K562 (cell line): ENCODE measurements at regions not wholly inside any gene's neighbourhood (a gene's known extent, or its start where the extent isn't known, plus 50 kb on each side); places are given as distances from the start of the nearest gene placed in this dataset.
A peak's percentile ranks its signal among the peaks of the same experiment; 100 is the strongest.

Source experiments
- BHLHE40 ChIP-seq: IDR thresholded peaks from 2 replicates; pipeline ENCODE4 v1.6.1; 2011; ENCODE audit warnings: low read length, improper control_type of control experiment
- CHD2 ChIP-seq: IDR thresholded peaks from 2 replicates; pipeline ENCODE4 v1.6.1; 2011; ENCODE audit warnings: low read depth, low read length
- ELF2 ChIP-seq: fragments of 250-450 bp; sonication (Bioruptor Pico); IDR thresholded peaks from 2 replicates; pipeline ENCODE4 v1.5.0; 2021; ENCODE audit warnings: mild to moderate bottlenecking
- HEY1 ChIP-seq: fragments of 250-450 bp; sonication (Bioruptor Pico); IDR thresholded peaks from 2 replicates; pipeline ENCODE4 v1.5.0; 2020; ENCODE audit warnings: mild to moderate bottlenecking, moderate library complexity, borderline replicate concordance
- MGA ChIP-seq: fragments of 450-650 bp; IDR thresholded peaks from 2 replicates; pipeline ENCODE4 v1.6.1; 2016; ENCODE audit warnings: mild to moderate bottlenecking, moderate library complexity
- MYBL2 ChIP-seq, 2 experiments: fragments of 450-650 bp in 1 of 2; sonication (generic) in 1 of 2; formaldehyde crosslinking in 1 of 2; IDR thresholded peaks; 2 replicates each; pipeline versions ENCODE4 v1.6.1 to v1.8.1; 2017 to 2022; ENCODE audit warnings: borderline replicate concordance in 1 of 2, inconsistent platforms in 1 of 2, low read depth in 1 of 2, mild to moderate bottlenecking in 1 of 2, missing genetic modification reagents in 1 of 2, moderate library complexity in 1 of 2
- POLR2AphosphoS2 ChIP-seq: IDR thresholded peaks from 2 replicates; pipeline ENCODE4 v1.6.1; 2012; ENCODE audit warnings: low read length, improper control_type of control experiment
- SIX5 ChIP-seq, 2 experiments: IDR thresholded peaks; 2 replicates each; pipeline ENCODE4 v1.6.1; 2011; ENCODE audit warnings: low read length in 2 of 2, borderline replicate concordance in 1 of 2, low read depth in 1 of 2, mild to moderate bottlenecking in 1 of 2, moderate library complexity in 1 of 2; ENCODE audit not compliant: insufficient read depth in 1 of 2
- SMARCC2 ChIP-seq: fragments of 450-650 bp; IDR thresholded peaks from 2 replicates; pipeline ENCODE4 v1.6.1; 2017; ENCODE audit warnings: antibody characterized with exemption, moderate library complexity, mild to moderate bottlenecking, low read depth
- ZNF561 ChIP-seq: fragments of 450-650 bp; formaldehyde crosslinking; conservative IDR thresholded peaks from 2 replicates; pipeline ENCODE4 v1.4.0; 2020; ENCODE audit warnings: mild to moderate bottlenecking, moderate library complexity
- ZNF592 ChIP-seq: fragments of 450-650 bp; IDR thresholded peaks from 2 replicates; pipeline ENCODE4 v1.6.1; 2017; ENCODE audit warnings: antibody characterized with exemption, mild to moderate bottlenecking

- TF ChIP-seq MYBL2 (IDR thresholded peaks at IDR 0.05; ENCODE audit: low read depth): no peak
- no peak for TF ChIP-seq MYBL2 (CRISPR knock-in tag; IDR thresholded peaks at IDR 0.05; ENCODE audit: borderline replicate concordance)
- TF ChIP-seq BHLHE40: no peak
- TF ChIP-seq HEY1 (CRISPR knock-in tag): no peak
- TF ChIP-seq POLR2AphosphoS2: peak; percentile 86; the same call in 1 of the 2 replicates
- no peak for TF ChIP-seq CHD2
- TF ChIP-seq ZNF561: no peak
- no peak for TF ChIP-seq SIX5 (IDR thresholded peaks at IDR 0.05; ENCODE audit: borderline replicate concordance in 1 of 2, insufficient read depth in 1 of 2, low read depth in 1 of 2, low read length in 2 of 2)
- TF ChIP-seq ELF2 (CRISPR knock-in tag): no peak
- TF ChIP-seq ZNF592: 0 out of 2 replicates have a peak, but pooled peaks have one; percentile 63
- no peak for TF ChIP-seq MGA
- peak; percentile 76; the same call in 1 of the 2 replicates for TF ChIP-seq SMARCC2
These were observed 77.2 kb downstream of the OR2B2 start (continued) for GRCh38 chr6:27834879-27835549.
